PC-9 (cell line): ENCODE measurements at regions not wholly inside any gene's neighbourhood (a gene's known extent, or its start where the extent isn't known, plus 50 kb on each side); places are given as distances from the start of the nearest gene placed in this dataset.

Experiments
- BruUV-seq: library from RNA; stranded (reverse); fragments of 400-500 nt; replicated peaks from 2 replicates; lab custom pipeline; 2021; lab: Mats Ljungman, UMichigan
- CTCF ChIA-PET: fragments of 300-600 bp; sonication (Branson Sonifier 250); formaldehyde crosslinking; loops from one replicate; lab custom pipeline; 2022; ENCODE audit warnings: antibody characterized with exemption; lab: Charles Lee
- POLR2A ChIA-PET: fragments of 300-600 bp; sonication (Branson Sonifier 250); formaldehyde crosslinking; loops from one replicate; lab custom pipeline; 2022; ENCODE audit warnings: antibody characterized with exemption; ENCODE audit not compliant: unreplicated experiment; lab: Charles Lee
- DNase-seq, 2 experiments: peaks; one replicate each; pipeline versions ENCODE4 v3.0.0 to v3.0.0-alpha.2; 2015 to 2022; ENCODE audit warnings: mixed read lengths in 1 of 2
- H2AFZ ChIP-seq: fragments of 200-600 bp; sonication (generic); 2 replicates; pipeline ENCODE4 v1.8.1; 2017; ENCODE audit warnings: antibody characterized with exemption
- H3F3A ChIP-seq: fragments of 200-600 bp; sonication (generic); 2 replicates; pipeline ENCODE4 v1.8.1; 2017; ENCODE audit warnings: antibody characterized with exemption, mild to moderate bottlenecking, low read depth; ENCODE audit not compliant: insufficient read depth
- H3K27ac ChIP-seq: fragments of 200-600 bp; sonication (generic); 2 replicates; pipeline ENCODE4 v1.6.1; 2016; ENCODE audit warnings: mixed run types
- H3K27me3 ChIP-seq: fragments of 200-600 bp; sonication (generic); 2 replicates; pipeline ENCODE4 v1.6.1; 2016; ENCODE audit warnings: low read depth, mixed run types; ENCODE audit not compliant: insufficient read depth
- H3K36me3 ChIP-seq: fragments of 200-600 bp; sonication (generic); 2 replicates; pipeline ENCODE4 v1.6.1; 2016; ENCODE audit warnings: low read depth, mixed run types
- H3K4me1 ChIP-seq: fragments of 200-600 bp; sonication (generic); replicated peaks from 2 replicates; pipeline ENCODE4 v1.6.1; 2016; ENCODE audit warnings: mixed run types; ENCODE audit not compliant: insufficient read depth
- H3K4me2 ChIP-seq: fragments of 200-600 bp; sonication (generic); 2 replicates; pipeline ENCODE4 v1.6.1; 2017; ENCODE audit warnings: mixed run types
- H3K4me3 ChIP-seq: fragments of 200-600 bp; sonication (generic); 2 replicates; pipeline ENCODE4 v1.6.1; 2016; ENCODE audit warnings: mixed run types
- H3K79me2 ChIP-seq: fragments of 200-600 bp; sonication (generic); 2 replicates; pipeline ENCODE4 v1.6.1; 2017; ENCODE audit warnings: low read depth, mixed run types
- H3K9me2 ChIP-seq: fragments of 200-600 bp; sonication (generic); 2 replicates; pipeline ENCODE4 v1.8.1; 2017; ENCODE audit warnings: mild to moderate bottlenecking; ENCODE audit not compliant: insufficient read depth
- H3K9me3 ChIP-seq: fragments of 200-600 bp; sonication (generic); 2 replicates; pipeline ENCODE4 v1.8.1; 2016; ENCODE audit warnings: low read depth; ENCODE audit not compliant: insufficient read depth
- H4K20me1 ChIP-seq: fragments of 200-600 bp; sonication (generic); 2 replicates; pipeline ENCODE4 v1.8.1; 2017; ENCODE audit not compliant: insufficient read depth
- EZH2 ChIP-seq: fragments of 200-600 bp; sonication (generic); IDR thresholded peaks from 2 replicates; pipeline ENCODE4 v1.8.0; 2017; ENCODE audit warnings: antibody characterized with exemption, low read depth
- intact Hi-C: fragments of 100-400 bp; cut with micrococcal nuclease; formaldehyde crosslinking; loops from one replicate; pipeline ENCODE4 v1.10.0; 2022; ENCODE audit not compliant: unreplicated experiment
- TF ChIP-seq, protein P1 (sequence below): fragments of 200-600 bp; sonication (generic); conservative IDR thresholded peaks from 2 replicates; pipeline ENCODE4 v1.6.1; 2017; ENCODE audit warnings: mixed run types, antibody characterized with exemption, mild to moderate bottlenecking, moderate library complexity

DNA sequence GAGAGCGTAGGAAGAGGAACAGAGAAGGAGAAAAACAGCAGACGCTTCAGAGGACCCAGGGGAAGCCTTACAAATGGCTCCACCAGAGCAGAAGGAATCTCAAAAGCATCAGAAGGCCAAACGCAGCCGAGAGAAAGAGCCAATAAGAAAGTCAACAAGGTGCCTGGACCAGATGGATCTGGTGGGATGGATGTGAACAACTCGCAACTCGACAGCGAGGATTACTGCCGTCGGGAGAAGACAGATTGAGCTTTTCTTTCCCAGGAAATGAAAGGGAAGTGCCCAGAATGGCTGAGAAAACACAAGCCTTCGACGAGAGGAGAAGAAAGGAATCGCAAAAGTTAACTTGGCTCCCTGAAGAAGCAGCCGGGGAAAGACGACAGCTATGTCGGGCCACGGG, 132.8 kb upstream of the MGMT start:
- CTCF ChIA-PET: no interaction called here
- Histone ChIP-seq H3K4me1 (no peaks in the 10 kb centered on the region), H2AFZ (no peak overlapping the region), H3K9me3 (no peaks in the 10 kb centered on the region), H3K79me2 (no peaks in the 10 kb centered on the region), H3K36me3 (no peaks in the 10 kb centered on the region), H3F3A (no peaks in the 10 kb centered on the region), H4K20me1 (no peaks in the 10 kb centered on the region), H3K4me2 (no peak overlapping the region), H3K27me3 (peaks cover 39% of the 10 kb centered on the region), H3K27ac (no peak overlapping the region), H3K9me2 (no peaks in the 10 kb centered on the region), H3K4me3 (no peak overlapping the region)
- no TSS peak for BruUV-seq
- no peak for TF ChIP-seq EZH2
- TF ChIP-seq, protein P1, sequence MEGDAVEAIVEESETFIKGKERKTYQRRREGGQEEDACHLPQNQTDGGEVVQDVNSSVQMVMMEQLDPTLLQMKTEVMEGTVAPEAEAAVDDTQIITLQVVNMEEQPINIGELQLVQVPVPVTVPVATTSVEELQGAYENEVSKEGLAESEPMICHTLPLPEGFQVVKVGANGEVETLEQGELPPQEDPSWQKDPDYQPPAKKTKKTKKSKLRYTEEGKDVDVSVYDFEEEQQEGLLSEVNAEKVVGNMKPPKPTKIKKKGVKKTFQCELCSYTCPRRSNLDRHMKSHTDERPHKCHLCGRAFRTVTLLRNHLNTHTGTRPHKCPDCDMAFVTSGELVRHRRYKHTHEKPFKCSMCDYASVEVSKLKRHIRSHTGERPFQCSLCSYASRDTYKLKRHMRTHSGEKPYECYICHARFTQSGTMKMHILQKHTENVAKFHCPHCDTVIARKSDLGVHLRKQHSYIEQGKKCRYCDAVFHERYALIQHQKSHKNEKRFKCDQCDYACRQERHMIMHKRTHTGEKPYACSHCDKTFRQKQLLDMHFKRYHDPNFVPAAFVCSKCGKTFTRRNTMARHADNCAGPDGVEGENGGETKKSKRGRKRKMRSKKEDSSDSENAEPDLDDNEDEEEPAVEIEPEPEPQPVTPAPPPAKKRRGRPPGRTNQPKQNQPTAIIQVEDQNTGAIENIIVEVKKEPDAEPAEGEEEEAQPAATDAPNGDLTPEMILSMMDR: no peak
- DNase-seq: no peak
- intact Hi-C loops: no loop called here
- POLR2A ChIA-PET: no interaction called here

DNA sequence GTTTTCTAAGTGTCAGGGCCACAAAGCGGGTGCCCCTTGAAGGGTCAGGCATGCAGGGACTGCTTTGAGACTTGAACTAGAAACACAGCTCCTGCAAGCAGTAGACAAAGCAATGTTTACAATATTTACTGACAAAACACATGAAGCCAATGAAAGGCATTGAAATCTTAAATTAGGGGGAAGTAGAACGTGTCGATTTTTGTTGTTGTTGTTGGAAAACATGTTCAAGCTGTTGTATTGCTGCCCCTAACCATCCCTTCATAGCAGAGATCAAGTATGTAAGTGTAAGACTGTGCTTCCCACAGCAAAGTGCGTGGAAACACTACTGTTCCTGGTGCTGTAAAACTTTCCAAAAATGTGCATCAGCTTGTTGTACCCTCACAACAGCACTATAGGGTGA, 131.6 kb upstream of the MGMT start:
- Histone ChIP-seq H3K4me1 (no peaks in the 10 kb centered on the region), H3K4me2 (no peak overlapping the region), H3K9me3 (no peaks in the 10 kb centered on the region), H3K36me3 (no peaks in the 10 kb centered on the region), H3F3A (no peaks in the 10 kb centered on the region), H4K20me1 (no peaks in the 10 kb centered on the region), H3K27ac (no peak overlapping the region), H2AFZ (no peak overlapping the region), H3K4me3 (no peak overlapping the region), H3K27me3 (peaks cover 30% of the 10 kb centered on the region), H3K79me2 (no peaks in the 10 kb centered on the region), H3K9me2 (no peaks in the 10 kb centered on the region)
- CTCF ChIA-PET: no interaction called here
- no peak for DNase-seq
- no TSS peak for BruUV-seq
- intact Hi-C loops: no loop called here
- POLR2A ChIA-PET: no interaction called here
- TF ChIP-seq EZH2: no peak
- TF ChIP-seq, protein P1: no peak

DNA sequence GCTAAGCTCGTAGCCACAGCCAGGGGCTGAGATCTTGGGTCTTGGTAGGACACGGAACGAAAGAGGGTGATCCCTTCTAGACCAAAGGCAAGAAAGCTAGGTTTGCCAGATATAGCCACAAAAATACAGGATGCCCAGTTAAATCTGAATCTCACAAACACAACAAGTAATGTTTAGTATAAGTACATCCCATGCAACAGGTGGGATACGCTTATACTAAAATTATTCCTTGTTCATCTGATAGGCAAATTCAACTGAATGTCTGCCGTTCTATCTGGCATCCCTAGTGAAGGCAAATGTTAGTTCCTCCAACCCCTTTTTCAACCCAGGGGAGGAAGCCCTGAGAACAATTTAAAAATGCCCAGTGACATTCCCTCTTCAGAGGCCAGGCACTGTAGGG, 131.1 kb upstream of the MGMT start:
- Histone ChIP-seq H2AFZ (no peak overlapping the region), H3K4me3 (no peak overlapping the region), H3K79me2 (no peaks in the 10 kb centered on the region), H3F3A (no peaks in the 10 kb centered on the region), H3K36me3 (no peaks in the 10 kb centered on the region), H3K4me1 (no peaks in the 10 kb centered on the region), H3K9me3 (no peaks in the 10 kb centered on the region), H4K20me1 (no peaks in the 10 kb centered on the region), H3K9me2 (no peaks in the 10 kb centered on the region), H3K27ac (no peak overlapping the region), H3K27me3 (peaks cover 25% of the 10 kb centered on the region), H3K4me2 (no peak overlapping the region)
- TF ChIP-seq EZH2: no peak
- TF ChIP-seq, protein P1: no peak
- ChIA-PET POLR2A (no interaction called here), CTCF (no interaction called here)
- intact Hi-C loops: no loop called here
- no peak for DNase-seq
- BruUV-seq: no TSS peak
